NT2/D1 (cell line): ENCODE measurements at regions not wholly inside any gene's neighbourhood (a gene's known extent, or its start where the extent isn't known, plus 50 kb on each side); places are given as distances from the start of the nearest gene placed in this dataset.

Experiments used
- YY1 ChIP-seq: IDR thresholded peaks from 2 replicates; pipeline ENCODE4 v1.6.1; 2011; ENCODE audit not compliant: insufficient read length, insufficient read depth
- ZNF274 ChIP-seq: IDR thresholded peaks from 2 replicates; pipeline ENCODE4 v1.6.1; 2011; ENCODE audit warnings: mild to moderate bottlenecking, low read depth, low read length

- no peak for TF ChIP-seq YY1
- no peak for TF ChIP-seq ZNF274
Measured at GRCh38 chr3:8446845-8447244, 54.8 kb upstream of the LMCD1 start.
